Renal cortical epithelial cell (primary cell): ENCODE measurements at regions not wholly inside any gene's neighbourhood (a gene's known extent, or its start where the extent isn't known, plus 50 kb on each side); places are given as distances from the start of the nearest gene placed in this dataset.
A peak's percentile ranks its signal among the peaks of the same experiment; 100 is the strongest.

Source experiments
- DNase-seq: peaks from one replicate; pipeline ENCODE4 v3.0.0-alpha.2; 2011; ENCODE audit warnings: low read depth

- DNase-seq, result no peak
These were observed 111.0 kb upstream of the TGFBR2 start for GRCh38 chr3:30495172-30496065.

GRCh38 chr3:30496066-30496966 lies 110.1 kb upstream of the TGFBR2 start:
- no peak for DNase-seq

GRCh38 chr3:30498587-30498967 lies 107.8 kb upstream of the TGFBR2 start:
- DNase-seq, result no peak

GRCh38 chr3:30500666-30501399 lies 105.6 kb upstream of the TGFBR2 start:
- no peak for DNase-seq

DNA sequence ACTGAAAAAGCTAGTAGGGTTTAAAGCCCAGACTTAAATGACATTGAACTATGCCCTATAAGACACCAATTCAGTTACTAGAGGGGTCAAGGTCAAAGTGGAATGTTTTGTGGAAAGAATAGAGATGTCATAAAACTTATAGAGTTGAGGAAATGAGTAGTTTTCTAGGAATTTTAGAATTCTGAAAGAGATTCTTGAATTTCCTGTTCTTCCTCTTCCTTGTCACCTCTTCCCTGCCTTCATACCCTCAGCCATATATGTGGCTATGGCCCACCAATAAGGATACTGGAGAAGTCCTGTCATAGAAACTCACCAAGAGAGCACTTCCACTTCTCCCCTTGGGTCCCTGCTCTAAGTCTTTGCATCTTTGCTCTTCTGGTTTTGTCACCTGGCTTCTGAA lies 104.9 kb upstream of the TGFBR2 start:
- DNase-seq, result no peak

- DNase-seq, result no peak
These were observed 104.2 kb upstream of the TGFBR2 start for GRCh38 chr3:30502051-30502741.

- DNase-seq, result peak; percentile 64
These were observed 103.7 kb upstream of the TGFBR2 start for GRCh38 chr3:30502742-30503073.

GRCh38 chr3:30503446-30503845 lies 103.0 kb upstream of the TGFBR2 start:
- DNase-seq, result no peak

- no peak for DNase-seq
These were observed 101.5 kb upstream of the TGFBR2 start for GRCh38 chr3:30504939-30505338.

- DNase-seq, result no peak
These were observed 100.4 kb upstream of the TGFBR2 start for GRCh38 chr3:30505866-30506520.

DNA sequence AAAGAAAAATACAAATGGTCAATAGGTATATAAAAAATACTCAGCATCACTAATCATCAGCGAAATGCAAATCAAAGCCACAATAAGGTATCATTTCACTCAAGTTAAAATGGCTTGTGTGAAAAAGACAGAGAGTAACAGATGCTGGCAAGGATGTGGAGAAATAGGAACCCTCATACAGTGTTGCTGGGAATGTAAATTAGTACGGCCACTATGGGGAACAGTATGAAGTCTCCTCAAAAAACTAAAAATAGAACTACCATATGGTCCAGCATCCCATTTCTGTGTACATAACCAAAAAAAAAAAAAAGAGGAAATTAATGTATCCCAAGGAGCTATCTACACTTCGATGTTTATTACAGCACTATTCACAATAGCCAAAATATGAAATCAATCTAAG lies 98.1 kb upstream of the TGFBR2 start:
- no peak for DNase-seq

- no peak for DNase-seq
These were observed 95.8 kb upstream of the TGFBR2 start for GRCh38 chr3:30510596-30510995.

DNA sequence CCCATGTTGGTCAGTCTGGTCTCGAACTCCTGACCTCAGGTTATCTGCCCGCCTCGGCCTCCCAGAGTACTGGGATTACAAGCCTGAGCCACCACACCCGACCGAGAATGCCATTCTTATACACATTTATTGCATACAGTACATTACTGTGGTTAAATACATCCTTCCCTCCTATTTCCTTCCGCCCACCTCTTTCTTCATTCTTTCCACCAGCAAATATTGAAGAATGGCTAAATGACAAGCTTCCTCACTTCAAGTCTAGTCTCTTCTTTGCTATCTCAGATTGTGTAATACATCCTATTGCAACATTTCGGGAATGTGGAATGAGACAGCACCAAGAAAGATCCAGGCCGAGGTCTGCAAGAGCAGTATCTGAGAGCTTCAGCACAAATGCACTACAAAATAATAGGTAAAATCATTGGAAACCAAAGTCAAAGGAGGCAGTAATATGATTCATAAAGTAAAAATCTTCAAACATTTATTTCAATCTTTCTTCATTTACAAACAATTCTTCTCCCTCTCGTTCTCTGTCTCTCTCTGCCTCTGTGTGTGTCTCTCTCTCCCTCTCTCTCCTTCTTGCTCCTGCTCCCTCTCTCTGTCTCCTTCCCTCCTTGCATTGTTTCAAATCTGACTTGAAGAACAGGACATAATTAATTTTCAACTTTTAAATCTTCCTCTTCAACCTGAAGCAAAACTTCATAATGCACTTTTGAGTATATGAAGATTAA lies 94.7 kb upstream of the TGFBR2 start:
- peak; percentile 93 for DNase-seq

DNA sequence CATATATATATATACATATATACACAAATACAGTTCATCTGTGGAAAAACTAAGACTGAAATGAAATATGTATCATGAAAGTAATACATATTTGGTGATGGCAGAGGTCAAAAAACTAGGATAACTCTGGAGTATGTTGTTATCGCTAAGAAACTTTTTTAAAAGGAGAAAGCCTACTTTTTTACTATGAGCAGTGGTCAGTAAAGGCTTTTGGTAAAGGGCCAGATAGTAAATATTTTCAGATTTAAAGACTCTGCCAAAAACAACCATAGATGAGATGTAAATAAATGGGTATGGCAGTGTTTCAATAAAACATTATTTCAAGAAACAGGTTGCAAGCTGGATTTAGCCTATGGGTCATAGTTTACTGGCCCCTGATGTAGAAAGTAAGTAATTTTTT lies 93.8 kb upstream of the TGFBR2 start:
- DNase-seq, result no peak

- DNase-seq, result no peak
These were observed 92.8 kb upstream of the TGFBR2 start for GRCh38 chr3:30513374-30514152.

GRCh38 chr3:30516238-30516637 lies 90.2 kb upstream of the TGFBR2 start:
- no peak for DNase-seq

- peak; percentile 56 for DNase-seq
These were observed 88.1 kb upstream of the TGFBR2 start for GRCh38 chr3:30518181-30518864.

DNA sequence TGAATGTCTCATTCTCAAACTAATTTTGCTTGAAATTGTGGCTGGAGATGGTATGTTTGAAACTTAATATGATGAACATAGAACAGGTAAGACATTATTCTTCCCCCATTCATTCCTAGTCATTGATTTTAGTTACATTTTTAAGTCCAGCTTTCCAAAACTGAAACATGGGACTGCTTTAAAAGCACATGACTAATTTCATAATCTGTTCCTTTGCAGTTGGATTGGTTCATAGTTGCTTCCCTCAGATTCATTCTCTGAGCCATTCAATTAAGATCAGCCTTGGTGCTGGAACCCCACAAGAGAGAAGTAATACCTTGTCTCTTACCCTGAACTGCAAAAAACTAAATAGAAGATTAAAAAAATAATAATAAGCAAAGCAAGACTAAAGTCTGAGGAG lies 87.5 kb upstream of the TGFBR2 start:
- DNase-seq, result no peak

DNA sequence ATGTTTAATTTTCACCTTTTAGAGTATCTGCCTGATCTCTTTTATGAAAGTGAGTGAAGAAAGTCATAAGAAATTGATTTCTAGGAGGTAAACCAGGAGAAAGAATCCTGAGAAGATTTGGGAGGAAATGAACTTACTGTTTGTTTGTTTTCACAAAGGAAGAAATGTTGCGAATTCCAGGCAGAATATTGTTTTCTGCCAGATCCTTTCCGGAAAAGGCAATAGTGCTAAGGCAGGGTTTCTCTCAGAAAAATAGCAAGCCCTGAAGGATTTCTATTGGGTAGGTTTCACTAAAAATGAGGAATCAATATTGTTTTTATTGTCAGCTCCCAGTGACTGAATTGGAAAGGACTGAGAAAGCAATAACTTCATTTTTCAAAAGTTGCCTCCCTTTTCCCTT lies 85.7 kb upstream of the TGFBR2 start:
- no peak for DNase-seq
